ENCODE measurements at regions not wholly inside any gene's neighbourhood (a gene's known extent, or its start where the extent isn't known, plus 50 kb on each side); places are given as distances from the start of the nearest gene placed in this dataset.

DNA sequence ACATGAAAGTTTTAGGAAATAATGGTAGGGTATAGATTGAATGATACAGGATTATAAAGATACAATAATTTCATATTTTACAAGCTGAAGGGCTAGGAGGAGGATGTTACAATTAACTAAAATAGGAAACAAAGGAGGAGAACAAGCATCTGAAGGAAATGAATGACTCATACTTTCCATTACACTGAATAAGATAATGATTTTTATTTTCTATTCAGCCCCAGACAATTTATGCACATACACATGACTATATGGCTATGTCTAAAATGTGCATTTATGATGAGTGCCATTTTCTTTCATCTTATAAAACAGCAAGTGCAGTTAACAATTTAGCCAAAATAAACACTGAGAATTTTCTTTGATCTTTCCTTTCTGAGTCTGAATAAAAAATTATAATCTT, 994.6 kb upstream of the ADGRB3 start:
- Mint-ChIP-seq H3K27ac (no peak overlapping the region), H3K4me1 (no peaks in the 10 kb centered on the region), H3K27me3 (no peaks in the 10 kb centered on the region), H3K4me3 (no peak overlapping the region), H3K9me3 (peaks cover 4% of the 10 kb centered on the region), H3K36me3 (ENCODE audit: low read depth) (no peaks in the 10 kb centered on the region)
- DNase-seq, result no peak
- CTCF ChIA-PET, result no interaction called here
- ATAC-seq (ENCODE audit: low read depth), result no peak
- intact Hi-C loops (cut with micrococcal nuclease), result no loop called here
- POLR2A ChIA-PET, result no interaction called here
- TF ChIP-seq, protein P1, sequence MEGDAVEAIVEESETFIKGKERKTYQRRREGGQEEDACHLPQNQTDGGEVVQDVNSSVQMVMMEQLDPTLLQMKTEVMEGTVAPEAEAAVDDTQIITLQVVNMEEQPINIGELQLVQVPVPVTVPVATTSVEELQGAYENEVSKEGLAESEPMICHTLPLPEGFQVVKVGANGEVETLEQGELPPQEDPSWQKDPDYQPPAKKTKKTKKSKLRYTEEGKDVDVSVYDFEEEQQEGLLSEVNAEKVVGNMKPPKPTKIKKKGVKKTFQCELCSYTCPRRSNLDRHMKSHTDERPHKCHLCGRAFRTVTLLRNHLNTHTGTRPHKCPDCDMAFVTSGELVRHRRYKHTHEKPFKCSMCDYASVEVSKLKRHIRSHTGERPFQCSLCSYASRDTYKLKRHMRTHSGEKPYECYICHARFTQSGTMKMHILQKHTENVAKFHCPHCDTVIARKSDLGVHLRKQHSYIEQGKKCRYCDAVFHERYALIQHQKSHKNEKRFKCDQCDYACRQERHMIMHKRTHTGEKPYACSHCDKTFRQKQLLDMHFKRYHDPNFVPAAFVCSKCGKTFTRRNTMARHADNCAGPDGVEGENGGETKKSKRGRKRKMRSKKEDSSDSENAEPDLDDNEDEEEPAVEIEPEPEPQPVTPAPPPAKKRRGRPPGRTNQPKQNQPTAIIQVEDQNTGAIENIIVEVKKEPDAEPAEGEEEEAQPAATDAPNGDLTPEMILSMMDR (IDR thresholded peaks at IDR 0.05), result no peak

DNA sequence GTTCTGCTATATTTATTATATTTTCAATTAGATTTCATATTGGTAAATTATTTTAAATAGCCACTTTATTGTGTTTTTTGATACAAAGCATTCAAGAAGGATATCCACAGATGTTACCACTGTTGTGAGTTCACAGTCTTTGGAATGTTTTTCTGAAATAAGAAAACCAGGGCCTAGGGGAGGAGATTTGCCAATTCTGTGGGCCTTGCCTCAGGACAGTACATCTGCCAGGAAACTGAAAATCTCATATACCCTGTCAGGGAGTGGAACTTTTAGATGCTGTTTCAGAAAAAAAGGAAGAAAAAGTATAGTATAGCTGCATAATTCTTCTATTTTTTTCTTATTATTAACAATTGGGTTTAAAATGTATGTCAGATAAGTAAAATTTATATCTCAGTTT, 995.9 kb upstream of the ADGRB3 start:
- POLR2A ChIA-PET, result no interaction called here
- Mint-ChIP-seq H3K36me3 (ENCODE audit: low read depth) (no peaks in the 10 kb centered on the region), H3K27ac (no peak overlapping the region), H3K27me3 (no peaks in the 10 kb centered on the region), H3K9me3 (peaks cover 7% of the 10 kb centered on the region), H3K4me1 (no peaks in the 10 kb centered on the region), H3K4me3 (no peak overlapping the region)
- CTCF ChIA-PET, result no interaction called here
- TF ChIP-seq, protein P1 (IDR thresholded peaks at IDR 0.05), result no peak
- DNase-seq (no peak), ATAC-seq (ENCODE audit: low read depth) (no peak)
- intact Hi-C loops (cut with micrococcal nuclease), result no loop called here

DNA sequence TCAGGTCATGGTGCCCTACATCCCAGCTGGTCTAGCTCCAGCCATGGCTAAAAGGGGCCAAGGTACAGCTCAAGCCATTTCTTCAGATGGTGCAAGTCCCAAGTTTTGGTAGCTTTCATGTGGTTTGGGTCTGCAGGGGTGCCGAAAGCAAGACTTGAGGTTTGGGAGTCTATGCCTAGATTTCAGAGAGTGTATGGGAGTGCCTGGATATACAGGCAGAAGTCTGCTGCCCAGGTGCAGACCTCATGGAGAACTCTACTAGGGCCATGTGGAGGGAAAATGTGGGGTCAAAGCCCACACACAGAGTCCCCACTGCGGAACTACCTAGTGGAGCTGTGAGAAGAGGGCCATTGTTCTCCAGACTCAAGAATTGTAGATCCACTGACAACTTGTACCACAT, 1000.9 kb upstream of the ADGRB3 start:
- Mint-ChIP-seq H3K27ac (no peak overlapping the region), H3K27me3 (no peaks in the 10 kb centered on the region), H3K36me3 (ENCODE audit: low read depth) (no peaks in the 10 kb centered on the region), H3K4me3 (no peak overlapping the region), H3K9me3 (peaks cover 8% of the 10 kb centered on the region), H3K4me1 (no peaks in the 10 kb centered on the region)
- DNase-seq, result no peak
- TF ChIP-seq, protein P1 (IDR thresholded peaks at IDR 0.05), result no peak
- ChIA-PET CTCF (no interaction called here), POLR2A (no interaction called here)
- intact Hi-C loops (cut with micrococcal nuclease), result no loop called here
- ATAC-seq (ENCODE audit: low read depth), result no peak

DNA sequence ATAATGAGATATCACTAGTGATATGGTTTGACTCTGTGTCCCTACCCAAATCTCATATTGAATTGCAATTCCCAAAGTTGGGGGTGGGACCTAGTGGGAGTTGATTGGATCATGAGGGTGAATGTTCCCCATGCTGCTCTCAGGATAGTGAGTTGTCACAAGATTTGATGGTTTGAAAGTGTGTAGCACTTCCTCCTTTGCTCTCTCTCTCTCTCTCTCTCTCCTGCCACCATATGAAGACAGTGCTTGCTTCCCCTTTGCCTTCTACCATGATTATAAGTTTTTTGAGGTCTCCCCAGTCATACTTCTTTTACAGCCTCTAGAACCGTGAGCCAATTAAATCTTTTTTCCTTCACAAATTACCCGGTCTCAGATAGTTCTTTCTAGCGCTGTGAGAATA, 1002.0 kb upstream of the ADGRB3 start:
- ATAC-seq (ENCODE audit: low read depth), result no peak
- CTCF ChIA-PET, result no interaction called here
- no peak for DNase-seq
- Mint-ChIP-seq H3K9me3 (peaks cover 8% of the 10 kb centered on the region), H3K4me3 (no peak overlapping the region), H3K36me3 (ENCODE audit: low read depth) (no peaks in the 10 kb centered on the region), H3K27me3 (no peaks in the 10 kb centered on the region), H3K4me1 (no peaks in the 10 kb centered on the region), H3K27ac (no peak overlapping the region)
- TF ChIP-seq, protein P1 (IDR thresholded peaks at IDR 0.05), result no peak
- intact Hi-C loops (cut with micrococcal nuclease), result no loop called here
- POLR2A ChIA-PET, result no interaction called here

DNA sequence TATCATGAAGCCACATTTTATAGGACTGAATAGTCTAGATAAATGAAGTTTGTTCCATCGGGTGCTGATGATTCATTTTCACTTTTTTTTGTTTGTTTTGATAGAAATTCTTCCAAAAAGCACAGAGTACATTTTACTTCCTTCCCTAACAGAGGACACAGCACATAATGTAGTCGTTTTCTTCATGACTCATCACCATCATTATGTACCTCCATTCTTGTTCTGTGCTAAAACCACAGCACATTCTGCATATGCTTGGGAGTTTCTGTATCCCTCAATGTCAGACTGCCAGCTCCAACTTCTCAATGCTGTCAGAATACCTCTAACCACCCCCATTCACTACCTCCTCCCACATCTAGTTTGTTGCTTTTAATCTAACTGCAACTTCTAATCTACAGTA, 1004.9 kb upstream of the ADGRB3 start:
- Mint-ChIP-seq H3K4me3 (no peak overlapping the region), H3K27ac (no peak overlapping the region), H3K4me1 (no peaks in the 10 kb centered on the region), H3K27me3 (no peaks in the 10 kb centered on the region), H3K9me3 (peaks cover 6% of the 10 kb centered on the region), H3K36me3 (ENCODE audit: low read depth) (no peaks in the 10 kb centered on the region)
- CTCF ChIA-PET, result no interaction called here
- no peak for DNase-seq
- ATAC-seq (ENCODE audit: low read depth), result no peak
- TF ChIP-seq, protein P1 (IDR thresholded peaks at IDR 0.05), result no peak
- POLR2A ChIA-PET, result no interaction called here
- intact Hi-C loops (cut with micrococcal nuclease), result no loop called here

All from activated B cell treated with CpG ODN at 0.5 μM for 24 hours (primary cell).